GM12878 (cell line): ENCODE measurements at regions not wholly inside any gene's neighbourhood (a gene's known extent, or its start where the extent isn't known, plus 50 kb on each side); places are given as distances from the start of the nearest gene placed in this dataset.

Experiments used
- CTCF ChIP-seq, 3 experiments: IDR thresholded peaks in 2 of 3; conservative IDR thresholded peaks in 1 of 3; 2 replicates each; pipeline ENCODE4 v1.5.1; 2011; ENCODE audit warnings: low read depth in 3 of 3, low read length in 3 of 3, mild to moderate bottlenecking in 3 of 3, control low read depth in 2 of 3, moderate library complexity in 2 of 3, inconsistent platforms in 1 of 3, mixed read lengths in 1 of 3; ENCODE audit not compliant: control insufficient read depth in 2 of 3, insufficient read depth in 1 of 3; ENCODE audit errors: extremely low read depth in 1 of 3
- EP300 ChIP-seq, 2 experiments: fragments of 150-350 bp in 1 of 2; IDR thresholded peaks; 2 replicates each; pipeline ENCODE4 v1.6.1; 2011 to 2012; ENCODE audit warnings: low read depth in 2 of 2, low read length in 2 of 2, borderline replicate concordance in 1 of 2, improper control_type of control experiment in 1 of 2, inconsistent platforms in 1 of 2; ENCODE audit not compliant: control insufficient read depth in 1 of 2
- EZH2 ChIP-seq: IDR thresholded peaks from 2 replicates; pipeline ENCODE4 v1.6.1; 2012; ENCODE audit warnings: low read depth, mild to moderate bottlenecking, control low read depth, inconsistent platforms, low read length, borderline replicate concordance; ENCODE audit not compliant: control insufficient read depth
- POLR2A ChIP-seq: IDR thresholded peaks from 2 replicates; pipeline ENCODE4 v1.6.1; 2011; ENCODE audit warnings: low read depth, mild to moderate bottlenecking, low read length
- REST ChIP-seq: IDR thresholded peaks from 2 replicates; pipeline ENCODE4 v1.6.1; 2012; ENCODE audit warnings: mild to moderate bottlenecking, low read depth, low read length
- SIX5 ChIP-seq: IDR thresholded peaks from 2 replicates; pipeline ENCODE4 v1.6.1; 2011; ENCODE audit warnings: mild to moderate bottlenecking, low read depth, low read length, moderate library complexity; ENCODE audit not compliant: severe bottlenecking

- TF ChIP-seq CTCF (IDR thresholded peaks at IDR 0.05 in 2 of 3, conservative IDR thresholded peaks at IDR 0.05 in 1 of 3; ENCODE audit: control insufficient read depth in 2 of 3, extremely low read depth in 1 of 3, insufficient read depth in 1 of 3, low read depth in 3 of 3, low read length in 3 of 3) (no peak), REST (no peak), EP300 (IDR thresholded peaks at IDR 0.05; ENCODE audit: borderline replicate concordance in 1 of 2, control insufficient read depth in 1 of 2, low read depth in 2 of 2, low read length in 2 of 2) (no peak), POLR2A (no peak), EZH2 (no peak), SIX5 (no peak)
Measured at GRCh38 chr2:21381421-21381820, 257.7 kb downstream of the TDRD15 start.
